B cell (primary cell): ENCODE measurements at regions not wholly inside any gene's neighbourhood (a gene's known extent, or its start where the extent isn't known, plus 50 kb on each side); places are given as distances from the start of the nearest gene placed in this dataset.

Experiments
- ATAC-seq: fragments of 200-7000 bp; cut with Tn5 transposase; one replicate; pipeline ENCODE4 v1.10.0; 2021; ENCODE audit warnings: low read depth, mild to moderate bottlenecking, moderate number of reproducible peaks, moderate library complexity
- CTCF ChIA-PET: fragments of 350-600 bp; sonication (Branson Sonifier 250); formaldehyde crosslinking; loops from one replicate; lab custom pipeline; 2021; ENCODE audit warnings: antibody characterized with exemption, inconsistent platforms; lab: Charles Lee
- POLR2A ChIA-PET: fragments of 350-600 bp; sonication (Branson Sonifier 250); formaldehyde crosslinking; loops from one replicate; lab custom pipeline; 2021; ENCODE audit warnings: antibody characterized with exemption; lab: Charles Lee
- DNase-seq: peaks from one replicate; pipeline ENCODE4 v3.0.0; 2013
- H2AFZ ChIP-seq: 2 replicates; pipeline ENCODE4 v1.6.1; 2012; ENCODE audit warnings: mild to moderate bottlenecking, low read depth, low read length; ENCODE audit not compliant: insufficient read depth, poor library complexity, severe bottlenecking
- H3K27ac ChIP-seq, 2 donors: 1 replicate in 1 of 2; 2 replicates in 1 of 2; pipeline ENCODE4 v1.5.1; 2012 to 2013; ENCODE audit warnings: low read length in 2 of 2, mild to moderate bottlenecking in 2 of 2, moderate library complexity in 1 of 2
- H3K27me3 ChIP-seq, 4 experiments: fragments of 200-600 bp in 1 of 4; sonication (generic) in 1 of 4; replicated peaks in 1 of 4; 1 replicate in 2 of 4; 2 replicates in 2 of 4; pipeline versions ENCODE4 v1.6.1 to v1.7.0; 2013 to 2016; ENCODE audit warnings: low read length in 3 of 4, mild to moderate bottlenecking in 2 of 4, mixed read lengths in 1 of 4, moderate library complexity in 1 of 4; ENCODE audit not compliant: insufficient read depth in 4 of 4, control insufficient read depth in 3 of 4; ENCODE audit errors: control extremely low read depth in 1 of 4
- H3K36me3 ChIP-seq, 2 experiments: replicated peaks in 1 of 2; 1 replicate in 1 of 2; 2 replicates in 1 of 2; pipeline versions ENCODE4 v1.6.1 to v1.7.1; 2013; ENCODE audit warnings: low read length in 1 of 2; ENCODE audit not compliant: insufficient read depth in 2 of 2, control insufficient read depth in 1 of 2; ENCODE audit errors: control extremely low read depth in 1 of 2, extremely low read depth in 1 of 2
- H3K4me1 ChIP-seq, 2 donors: fragments of 200-600 bp in 1 of 2; sonication (generic) in 1 of 2; 1 replicate in 1 of 2; 2 replicates in 1 of 2; pipeline versions ENCODE4 v1.5.1 to v1.6.1; 2013 to 2017; ENCODE audit warnings: low read length in 2 of 2; ENCODE audit not compliant: control insufficient read depth in 2 of 2, insufficient read depth in 2 of 2
- H3K4me2 ChIP-seq: replicated peaks from 2 replicates; pipeline ENCODE3; 2012; ENCODE audit warnings: mild to moderate bottlenecking, low read depth, low read length; ENCODE audit not compliant: poor library complexity, severe bottlenecking
- H3K4me3 ChIP-seq, 5 experiments: fragments of 200-600 bp in 1 of 5; sonication (generic) in 1 of 5; 1 replicate in 3 of 5; 2 replicates in 2 of 5; pipeline versions ENCODE4 v1.5.1 to v1.7.0; 2011 to 2016; ENCODE audit warnings: low read length in 4 of 5, mild to moderate bottlenecking in 4 of 5, low read depth in 2 of 5, control low read depth in 1 of 5, moderate library complexity in 1 of 5; ENCODE audit not compliant: insufficient read depth in 1 of 5; ENCODE audit errors: control extremely low read depth in 1 of 5, extremely low read depth in 1 of 5
- H3K79me2 ChIP-seq: fragments of 200-600 bp; sonication (generic); one replicate; pipeline ENCODE4 v1.6.0; 2016; ENCODE audit warnings: low read length; ENCODE audit not compliant: control insufficient read depth, insufficient read depth
- H3K9ac ChIP-seq: fragments of 200-600 bp; sonication (generic); 2 replicates; pipeline ENCODE4 v1.6.1; 2017; ENCODE audit warnings: mild to moderate bottlenecking, low read length, moderate library complexity
- H3K9me3 ChIP-seq, 3 donors: one replicate each; pipeline versions ENCODE4 v1.6.1 to v1.7.1; 2013; ENCODE audit warnings: low read length in 2 of 3; ENCODE audit not compliant: control insufficient read depth in 2 of 3, insufficient read depth in 1 of 3; ENCODE audit errors: control extremely low read depth in 1 of 3
- H4K20me1 ChIP-seq: 2 replicates; pipeline ENCODE4 v1.6.0; 2012; ENCODE audit warnings: mild to moderate bottlenecking, low read length; ENCODE audit not compliant: insufficient read depth, control insufficient read depth, poor library complexity, severe bottlenecking
- H3K27ac Mint-ChIP-seq: one replicate; pipeline ENCODE4 v1.8.0; 2021; ENCODE audit warnings: mixed read lengths
- H3K27me3 Mint-ChIP-seq: one replicate; pipeline ENCODE4 v1.8.0; 2021; ENCODE audit warnings: mixed read lengths
- H3K4me1 Mint-ChIP-seq: one replicate; pipeline ENCODE4 v1.8.0; 2021; ENCODE audit warnings: mixed read lengths
- H3K4me3 Mint-ChIP-seq: one replicate; pipeline ENCODE4 v1.8.0; 2021; ENCODE audit warnings: mixed read lengths
- H3K9me3 Mint-ChIP-seq: one replicate; pipeline ENCODE4 v1.8.0; 2022; ENCODE audit warnings: mixed read lengths; ENCODE audit not compliant: insufficient read depth
- EZH2 ChIP-seq: IDR thresholded peaks from 2 replicates; pipeline ENCODE4 v1.6.1; 2012; ENCODE audit warnings: borderline replicate concordance, low read depth, mild to moderate bottlenecking, moderate library complexity, low read length; ENCODE audit not compliant: insufficient read depth, poor library complexity, severe bottlenecking
- WGBS: methylation state at CpG from one replicate; pipeline ENCODE4 v1.1.5; 2013; ENCODE audit warnings: missing lambda C conversion rate; ENCODE audit not compliant: insufficient coverage; 5-methylcytosine and 5-hydroxymethylcytosine counted together
- intact Hi-C: fragments of 100-400 bp; cut with micrococcal nuclease; formaldehyde crosslinking; loops from one replicate; pipeline ENCODE4 v1.10.0; 2022
- TF ChIP-seq, protein P1 (sequence below): fragments of 200-600 bp; IDR thresholded peaks from one replicate; pipeline ENCODE4 v1.8.0; 2022; ENCODE audit warnings: antibody characterized with exemption, mild to moderate bottlenecking

DNA sequence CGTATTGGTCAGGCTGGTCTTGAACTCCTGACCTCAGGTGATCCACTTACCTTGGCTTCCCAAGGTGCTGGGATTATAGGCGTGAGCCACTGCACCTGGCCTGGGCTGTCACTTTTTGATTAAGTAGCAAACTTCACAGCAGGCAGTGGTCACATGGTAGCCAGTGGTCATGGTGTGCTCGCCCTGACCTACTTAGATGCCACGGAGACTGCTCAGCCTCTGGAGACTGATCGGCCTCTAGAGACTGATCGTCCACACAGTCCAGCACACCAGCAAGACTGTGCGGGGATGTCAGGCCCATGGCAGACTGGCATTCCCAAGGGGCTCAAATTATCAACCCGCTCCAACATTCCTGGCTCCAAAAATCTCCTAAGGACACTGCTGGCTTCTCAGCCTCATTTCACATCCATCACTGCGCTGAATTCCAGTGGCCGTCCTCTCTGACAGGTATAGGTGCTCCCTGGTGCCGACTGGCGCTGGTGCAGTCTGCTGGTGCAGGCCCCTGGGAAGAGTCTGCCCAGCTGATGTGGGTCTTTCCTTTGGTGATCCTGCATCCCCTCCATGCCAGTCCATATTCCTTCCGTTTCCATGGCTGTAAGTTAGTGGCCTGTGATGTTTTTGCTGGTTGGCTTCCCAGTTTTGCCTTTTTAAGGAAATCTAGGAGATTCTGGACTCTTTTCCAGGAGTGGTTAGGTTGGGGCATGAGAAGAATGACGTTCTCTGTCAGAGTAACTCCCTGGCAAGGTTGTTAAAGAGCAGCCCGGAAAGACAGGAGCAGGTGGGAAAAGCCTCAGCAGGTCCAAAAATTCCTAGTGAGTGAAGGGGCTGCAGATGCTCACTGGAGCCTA is 374.5 kb upstream of the HS6ST1 start:
- Mint-ChIP-seq H3K9me3 (no peaks in the 10 kb centered on the region), H3K27me3 (peaks cover 18% of the 10 kb centered on the region), H3K27ac (no peak overlapping the region), H3K4me3 (no peak overlapping the region), H3K4me1 (peaks cover 2% of the 10 kb centered on the region)
- WGBS, result 91% methylated on average over 14 of the region's 15 CpGs
- no peak overlapping the region for H2AFZ ChIP-seq
- no peaks in the 10 kb centered on the region for H3K4me1 ChIP-seq
- peaks cover 0 to 6% (median 0%) of the 10 kb centered on the region in 4 experiments for H3K27me3 ChIP-seq
- no peak overlapping the region for H3K4me2 ChIP-seq
- no peak for TF ChIP-seq EZH2
- TF ChIP-seq, protein P1, sequence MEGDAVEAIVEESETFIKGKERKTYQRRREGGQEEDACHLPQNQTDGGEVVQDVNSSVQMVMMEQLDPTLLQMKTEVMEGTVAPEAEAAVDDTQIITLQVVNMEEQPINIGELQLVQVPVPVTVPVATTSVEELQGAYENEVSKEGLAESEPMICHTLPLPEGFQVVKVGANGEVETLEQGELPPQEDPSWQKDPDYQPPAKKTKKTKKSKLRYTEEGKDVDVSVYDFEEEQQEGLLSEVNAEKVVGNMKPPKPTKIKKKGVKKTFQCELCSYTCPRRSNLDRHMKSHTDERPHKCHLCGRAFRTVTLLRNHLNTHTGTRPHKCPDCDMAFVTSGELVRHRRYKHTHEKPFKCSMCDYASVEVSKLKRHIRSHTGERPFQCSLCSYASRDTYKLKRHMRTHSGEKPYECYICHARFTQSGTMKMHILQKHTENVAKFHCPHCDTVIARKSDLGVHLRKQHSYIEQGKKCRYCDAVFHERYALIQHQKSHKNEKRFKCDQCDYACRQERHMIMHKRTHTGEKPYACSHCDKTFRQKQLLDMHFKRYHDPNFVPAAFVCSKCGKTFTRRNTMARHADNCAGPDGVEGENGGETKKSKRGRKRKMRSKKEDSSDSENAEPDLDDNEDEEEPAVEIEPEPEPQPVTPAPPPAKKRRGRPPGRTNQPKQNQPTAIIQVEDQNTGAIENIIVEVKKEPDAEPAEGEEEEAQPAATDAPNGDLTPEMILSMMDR, result no peak
- intact Hi-C loops, result no loop called here
- H3K9me3 ChIP-seq, result no peaks in the 10 kb centered on the region
- POLR2A ChIA-PET, result no interaction called here
- CTCF ChIA-PET, result no interaction called here
- no peaks in the 10 kb centered on the region for H4K20me1 ChIP-seq
- no peak for DNase-seq
- no peak for ATAC-seq
- H3K36me3 ChIP-seq, result no peaks in the 10 kb centered on the region
- H3K9ac ChIP-seq, result no peak overlapping the region
- H3K79me2 ChIP-seq, result no peaks in the 10 kb centered on the region
- H3K27ac ChIP-seq, result no peak overlapping the region
- H3K4me3 ChIP-seq, result no peak overlapping the region

- WGBS, result 78% methylated on average over 6 of the region's 7 CpGs
- H3K4me3 ChIP-seq, result no peak overlapping the region
- Mint-ChIP-seq H3K4me3 (no peak overlapping the region), H3K9me3 (no peaks in the 10 kb centered on the region), H3K27me3 (peaks cover 18% of the 10 kb centered on the region), H3K27ac (no peak overlapping the region), H3K4me1 (no peaks in the 10 kb centered on the region)
- H4K20me1 ChIP-seq, result no peaks in the 10 kb centered on the region
- DNase-seq (no peak), ATAC-seq (no peak)
- ChIA-PET CTCF (no interaction called here), POLR2A (no interaction called here)
- H3K4me2 ChIP-seq, result no peak overlapping the region
- intact Hi-C loops, result no loop called here
- no peak for TF ChIP-seq EZH2
- TF ChIP-seq, protein P1, result no peak
- no peaks in the 10 kb centered on the region for H3K9me3 ChIP-seq
- H3K9ac ChIP-seq, result no peak overlapping the region
- H3K36me3 ChIP-seq, result no peaks in the 10 kb centered on the region
- H2AFZ ChIP-seq, result no peak overlapping the region
- H3K27me3 ChIP-seq, result peaks cover 0 to 6% (median 0%) of the 10 kb centered on the region in 4 experiments
- no peaks in the 10 kb centered on the region for H3K4me1 ChIP-seq
- H3K27ac ChIP-seq, result no peak overlapping the region
- H3K79me2 ChIP-seq, result no peaks in the 10 kb centered on the region
Measured at GRCh38 chr2:128693743-128694029, 375.0 kb upstream of the HS6ST1 start.
